Stimulated activated CD4-positive, alpha-beta T cell treated with anti-CD3 and anti-CD28 coated beads, Interleukin-15, amount 100 ng/mL, for 1 hour (primary cell): ENCODE measurements at regions not wholly inside any gene's neighbourhood (a gene's known extent, or its start where the extent isn't known, plus 50 kb on each side); places are given as distances from the start of the nearest gene placed in this dataset.
A peak's percentile ranks its signal among the peaks of the same experiment; 100 is the strongest.

Experiments used
- DNase-seq, 2 donors: peaks; one replicate each; pipeline ENCODE4 v3.0.0-alpha.2; 2020; ENCODE audit warnings: low read depth in 1 of 2, low spot score in 1 of 2

GRCh38 chr4:15226203-15226602, 201.6 kb upstream of the C1QTNF7 start:
- no peak for DNase-seq

GRCh38 chr4:15231265-15232091, 196.4 kb upstream of the C1QTNF7 start:
- peak; percentile 37 to 42 for DNase-seq

- DNase-seq: no peak
Measured at GRCh38 chr4:15232366-15233263, 195.2 kb upstream of the C1QTNF7 start.

- DNase-seq: no peak
Measured at GRCh38 chr4:15233264-15233597, 194.6 kb upstream of the C1QTNF7 start.

- no peak for DNase-seq
Measured at GRCh38 chr4:15233626-15234025, 194.2 kb upstream of the C1QTNF7 start.

- no peak for DNase-seq
Measured at GRCh38 chr4:15234116-15234855, 193.5 kb upstream of the C1QTNF7 start.

- DNase-seq: no peak
Measured at GRCh38 chr4:15234856-15235126, 193.0 kb upstream of the C1QTNF7 start.

- DNase-seq: no peak
Measured at GRCh38 chr4:15235135-15235534, 192.7 kb upstream of the C1QTNF7 start.

- DNase-seq: no peak
Measured at GRCh38 chr4:15237648-15238230, 190.1 kb upstream of the C1QTNF7 start.

GRCh38 chr4:15238720-15239119, 189.1 kb upstream of the C1QTNF7 start:
- DNase-seq: no peak

- DNase-seq: no peak
Measured at GRCh38 chr4:15239866-15240265, 188.0 kb upstream of the C1QTNF7 start.

- DNase-seq: no peak
Measured at GRCh38 chr4:15240764-15241163, 187.1 kb upstream of the C1QTNF7 start.

GRCh38 chr4:15242021-15242420, 185.8 kb upstream of the C1QTNF7 start:
- DNase-seq: no peak

- DNase-seq: no peak
Measured at GRCh38 chr4:15244354-15244753, 183.5 kb upstream of the C1QTNF7 start.

GRCh38 chr4:15245006-15245530, 182.8 kb upstream of the C1QTNF7 start:
- DNase-seq: no peak

GRCh38 chr4:15250021-15250441, 177.8 kb upstream of the C1QTNF7 start:
- no peak for DNase-seq

- no peak for DNase-seq
Measured at GRCh38 chr4:15253349-15253748, 174.5 kb upstream of the C1QTNF7 start.

- DNase-seq: no peak
Measured at GRCh38 chr4:15254236-15254880, 173.5 kb upstream of the C1QTNF7 start.

GRCh38 chr4:15255537-15255936, 172.3 kb upstream of the C1QTNF7 start:
- no peak for DNase-seq

GRCh38 chr4:15260758-15261157, 167.1 kb upstream of the C1QTNF7 start:
- no peak for DNase-seq

- no peak for DNase-seq
Measured at GRCh38 chr4:15262396-15262795, 165.4 kb upstream of the C1QTNF7 start.
